ENCODE measurements at regions not wholly inside any gene's neighbourhood (a gene's known extent, or its start where the extent isn't known, plus 50 kb on each side); places are given as distances from the start of the nearest gene placed in this dataset.
"Not testable (repeated sequence)": the region's sequence is repeated elsewhere in the genome, so short reads cannot be mapped to it uniquely, and the experiment has no call there.

GRCh38 chr5:50898966-50899365, 232.5 kb downstream of the PARP8 start:
- H3K27ac ChIP-seq: no peak overlapping the region
- no peak overlapping the region for H3K4me3 ChIP-seq
- no peak for DNase-seq (ENCODE audit: low read depth in 1 of 2, low spot score in 1 of 2)
- H3K4me1 ChIP-seq (ENCODE audit: low read depth): no peaks in the 10 kb centered on the region
- no peaks in the 10 kb centered on the region for H3K27me3 ChIP-seq
- TF ChIP-seq CTCF (IDR thresholded peaks at IDR 0.05; ENCODE audit: low read depth, low read length): no peak
- no peaks in the 10 kb centered on the region for H3K9me3 ChIP-seq (ENCODE audit: low read depth)
- H3K36me3 ChIP-seq: no peaks in the 10 kb centered on the region

- Histone ChIP-seq H3K27me3 (no peaks in the 10 kb centered on the region), H3K27ac (no peak overlapping the region), H3K4me1 (ENCODE audit: low read depth) (no peaks in the 10 kb centered on the region), H3K4me3 (no peak overlapping the region), H3K36me3 (no peaks in the 10 kb centered on the region), H3K9me3 (ENCODE audit: low read depth) (no peaks in the 10 kb centered on the region)
- no peak for DNase-seq (ENCODE audit: low read depth in 1 of 2, low spot score in 1 of 2)
- TF ChIP-seq CTCF (IDR thresholded peaks at IDR 0.05; ENCODE audit: low read depth, low read length): no peak
Observed at GRCh38 chr5:50900952-50901510, 234.6 kb downstream of the PARP8 start.

GRCh38 chr5:50903651-50904050, 237.2 kb downstream of the PARP8 start:
- Histone ChIP-seq H3K36me3 (no peaks in the 10 kb centered on the region), H3K9me3 (ENCODE audit: low read depth) (no peaks in the 10 kb centered on the region)
- no peak for TF ChIP-seq CTCF (IDR thresholded peaks at IDR 0.05; ENCODE audit: low read depth, low read length)

GRCh38 chr5:50905996-50906570, 239.6 kb downstream of the PARP8 start:
- Histone ChIP-seq H3K27me3 (no peaks in the 10 kb centered on the region), H3K9me3 (ENCODE audit: low read depth) (no peaks in the 10 kb centered on the region), H3K4me1 (ENCODE audit: low read depth) (no peaks in the 10 kb centered on the region), H3K27ac (no peak overlapping the region), H3K36me3 (no peaks in the 10 kb centered on the region), H3K4me3 (no peak overlapping the region)
- DNase-seq (ENCODE audit: low read depth in 1 of 2, low spot score in 1 of 2): no peak
- TF ChIP-seq CTCF (IDR thresholded peaks at IDR 0.05; ENCODE audit: low read depth, low read length): no peak

More at GRCh38 chr5:50903651-50904050, 237.2 kb downstream of the PARP8 start:
- H3K27me3 ChIP-seq: no peaks in the 10 kb centered on the region
- no peak overlapping the region for H3K27ac ChIP-seq
- H3K4me1 ChIP-seq (ENCODE audit: low read depth): no peaks in the 10 kb centered on the region
- H3K4me3 ChIP-seq: no peak overlapping the region
- no peak for DNase-seq (ENCODE audit: low read depth in 1 of 2, low spot score in 1 of 2)

- H3K4me1 ChIP-seq (ENCODE audit: low read depth); DNase-seq (ENCODE audit: low read depth in 1 of 2, low spot score in 1 of 2); H3K27ac ChIP-seq; H3K4me3 ChIP-seq; H3K36me3 ChIP-seq; H3K27me3 ChIP-seq; H3K9me3 ChIP-seq (ENCODE audit: low read depth): not testable (repeated sequence)
Observed at GRCh38 chr5:50920160-50920559, 253.7 kb downstream of the PARP8 start.

GRCh38 chr5:50921366-50922133, 255.1 kb downstream of the PARP8 start:
- no peak for TF ChIP-seq CTCF (IDR thresholded peaks at IDR 0.05; ENCODE audit: low read depth, low read length)

More at GRCh38 chr5:50921366-50922133, 255.1 kb downstream of the PARP8 start:
- H3K4me3 ChIP-seq: no peak overlapping the region
- H3K9me3 ChIP-seq (ENCODE audit: low read depth): no peaks in the 10 kb centered on the region
- no peaks in the 10 kb centered on the region for H3K4me1 ChIP-seq (ENCODE audit: low read depth)
- no peak for DNase-seq (ENCODE audit: low read depth in 1 of 2, low spot score in 1 of 2)
- H3K27ac ChIP-seq: no peak overlapping the region
- H3K36me3 ChIP-seq: no peaks in the 10 kb centered on the region
- no peaks in the 10 kb centered on the region for H3K27me3 ChIP-seq
